WTC11 (cell line): ENCODE measurements at regions not wholly inside any gene's neighbourhood (a gene's known extent, or its start where the extent isn't known, plus 50 kb on each side); places are given as distances from the start of the nearest gene placed in this dataset.

Experiments used
- ATAC-seq: fragments of 200-7000 bp; cut with Tn5 transposase; 2 replicates; pipeline ENCODE4 v1.10.0; 2021; ENCODE audit warnings: mild to moderate bottlenecking, moderate library complexity
- CTCF ChIA-PET: fragments of 300-600 bp; sonication (Branson Sonifier 250); formaldehyde crosslinking; loops from one replicate; lab custom pipeline; 2021; ENCODE audit warnings: antibody characterized with exemption; lab: Charles Lee
- POLR2A ChIA-PET: fragments of 350-600 bp; sonication (Branson Sonifier 250); formaldehyde crosslinking; loops from one replicate; lab custom pipeline; 2021; ENCODE audit warnings: antibody characterized with exemption; lab: Charles Lee
- DNase-seq: peaks from one replicate; pipeline ENCODE4 v3.0.0; 2021; ENCODE audit warnings: low spot score
- H3K27ac Mint-ChIP-seq: 2 replicates; pipeline ENCODE4 v1.8.0; 2021; ENCODE audit warnings: mixed read lengths
- H3K27me3 Mint-ChIP-seq: 2 replicates; pipeline ENCODE4 v1.8.0; 2021; ENCODE audit warnings: low read depth, mild to moderate bottlenecking, moderate library complexity, mixed read lengths
- H3K36me3 Mint-ChIP-seq: 2 replicates; pipeline ENCODE4 v1.8.0; 2021; ENCODE audit warnings: mixed read lengths
- H3K4me1 Mint-ChIP-seq: 2 replicates; pipeline ENCODE4 v1.8.0; 2022; ENCODE audit warnings: mixed read lengths
- H3K4me3 Mint-ChIP-seq: 2 replicates; pipeline ENCODE4 v1.8.0; 2021; ENCODE audit warnings: mild to moderate bottlenecking, moderate library complexity, mixed read lengths
- H3K9me3 Mint-ChIP-seq: 2 replicates; pipeline ENCODE4 v1.8.0; 2021; ENCODE audit warnings: mixed read lengths
- E2F1 ChIP-seq: sonication (generic); formaldehyde crosslinking; IDR thresholded peaks from 2 replicates; pipeline ENCODE4 v1.8.0; 2022; ENCODE audit warnings: mild to moderate bottlenecking, missing genetic modification reagents
- FOXJ3 ChIP-seq: sonication (generic); formaldehyde crosslinking; IDR thresholded peaks from 2 replicates; pipeline ENCODE4 v1.9.0; 2021; ENCODE audit warnings: missing genetic modification reagents, mild to moderate bottlenecking, borderline replicate concordance
- HMGA2 ChIP-seq: fragments of 250-450 bp; sonication (Bioruptor Pico); IDR thresholded peaks from 2 replicates; pipeline ENCODE4 v1.4.0; 2021; ENCODE audit warnings: mild to moderate bottlenecking, moderate library complexity
- HMGXB4 ChIP-seq: sonication (generic); formaldehyde crosslinking; IDR thresholded peaks from 2 replicates; pipeline ENCODE4 v1.8.1; 2023; ENCODE audit warnings: mild to moderate bottlenecking, moderate library complexity, missing genetic modification reagents
- IRF2 ChIP-seq: sonication (generic); formaldehyde crosslinking; IDR thresholded peaks from 2 replicates; pipeline ENCODE4 v1.8.0; 2022; ENCODE audit warnings: low read depth, missing genetic modification reagents, borderline replicate concordance
- MYBL2 ChIP-seq: sonication (generic); formaldehyde crosslinking; IDR thresholded peaks from 2 replicates; pipeline ENCODE4 v1.8.1; 2023; ENCODE audit warnings: mild to moderate bottlenecking, moderate library complexity, missing genetic modification reagents
- OVOL2 ChIP-seq: fragments of 250-450 bp; sonication (Bioruptor Pico); IDR thresholded peaks from 2 replicates; pipeline ENCODE4 v1.9.0; 2021; ENCODE audit warnings: mild to moderate bottlenecking, borderline replicate concordance
- SMAD3 ChIP-seq: sonication (generic); formaldehyde crosslinking; IDR thresholded peaks from 2 replicates; pipeline ENCODE4 v1.8.0; 2022; ENCODE audit warnings: missing genetic modification reagents, mild to moderate bottlenecking, borderline replicate concordance
- SP1 ChIP-seq: sonication (generic); formaldehyde crosslinking; conservative IDR thresholded peaks from 2 replicates; pipeline ENCODE4 v1.8.1; 2022; ENCODE audit warnings: missing genetic modification reagents
- TEAD1 ChIP-seq: sonication (generic); formaldehyde crosslinking; IDR thresholded peaks from 2 replicates; pipeline ENCODE4 v1.8.0; 2022; ENCODE audit warnings: mild to moderate bottlenecking, missing genetic modification reagents
- ZNF138 ChIP-seq: sonication (generic); formaldehyde crosslinking; conservative IDR thresholded peaks from 2 replicates; pipeline ENCODE4 v1.8.1; 2022; ENCODE audit warnings: mild to moderate bottlenecking, moderate library complexity, missing genetic modification reagents
- TF ChIP-seq, protein P1 (sequence below): sonication (generic); formaldehyde crosslinking; IDR thresholded peaks from 2 replicates; pipeline ENCODE4 v1.8.0; 2023; ENCODE audit warnings: mild to moderate bottlenecking, missing genetic modification reagents
- TF ChIP-seq, protein P2 (sequence below): sonication (generic); formaldehyde crosslinking; IDR thresholded peaks from 2 replicates; pipeline ENCODE4 v1.8.0; 2022; ENCODE audit warnings: mild to moderate bottlenecking, missing genetic modification reagents
- TF ChIP-seq, protein P3 (sequence below): fragments of 250-450 bp; sonication (Bioruptor Pico); IDR thresholded peaks from 2 replicates; pipeline ENCODE4 v2.1.2; 2022; ENCODE audit warnings: mild to moderate bottlenecking, moderate library complexity
- TF ChIP-seq, protein P4 (sequence below): sonication (generic); formaldehyde crosslinking; IDR thresholded peaks from 2 replicates; pipeline ENCODE4 v1.8.1; 2023; ENCODE audit warnings: mild to moderate bottlenecking, missing genetic modification reagents
- TF ChIP-seq, protein P5 (sequence below): sonication (generic); formaldehyde crosslinking; IDR thresholded peaks from 2 replicates; pipeline ENCODE4 v1.8.1; 2023; ENCODE audit warnings: mild to moderate bottlenecking, missing genetic modification reagents, moderate library complexity

DNA sequence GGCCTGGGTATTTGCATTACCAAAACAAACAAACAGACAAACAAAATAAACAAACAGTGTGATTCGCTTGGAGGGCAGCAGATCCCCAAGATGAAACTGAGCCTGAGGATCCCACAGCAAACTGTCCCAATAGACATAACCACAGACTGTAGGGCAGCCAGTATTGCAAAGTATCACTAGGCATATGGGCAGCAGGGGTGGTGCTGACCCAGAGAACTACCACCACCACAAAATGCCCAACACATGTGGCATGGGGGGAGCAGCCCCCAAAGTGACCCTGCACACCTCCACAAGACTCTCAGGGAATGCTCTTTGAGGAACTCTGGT is 330.1 kb downstream of the CYRIA start:
- Mint-ChIP-seq H3K4me3 (no peak overlapping the region), H3K4me1 (peaks cover 25% of the 10 kb centered on the region), H3K9me3 (peaks cover 16% of the 10 kb centered on the region), H3K27me3 (no peaks in the 10 kb centered on the region), H3K27ac (no peak overlapping the region), H3K36me3 (no peaks in the 10 kb centered on the region)
- POLR2A ChIA-PET = no interaction called here
- CTCF ChIA-PET = interaction anchor here (0.7 kb wide), 1 partner anchor 53 kb away, joined by 3 read pairs; no protein-coding TSS in a partner anchor
- ATAC-seq (no peak; the same call in 1 of the 2 replicates), DNase-seq (no peak)
- no peak for TF ChIP-seq HMGA2
- TF ChIP-seq, protein P1, sequence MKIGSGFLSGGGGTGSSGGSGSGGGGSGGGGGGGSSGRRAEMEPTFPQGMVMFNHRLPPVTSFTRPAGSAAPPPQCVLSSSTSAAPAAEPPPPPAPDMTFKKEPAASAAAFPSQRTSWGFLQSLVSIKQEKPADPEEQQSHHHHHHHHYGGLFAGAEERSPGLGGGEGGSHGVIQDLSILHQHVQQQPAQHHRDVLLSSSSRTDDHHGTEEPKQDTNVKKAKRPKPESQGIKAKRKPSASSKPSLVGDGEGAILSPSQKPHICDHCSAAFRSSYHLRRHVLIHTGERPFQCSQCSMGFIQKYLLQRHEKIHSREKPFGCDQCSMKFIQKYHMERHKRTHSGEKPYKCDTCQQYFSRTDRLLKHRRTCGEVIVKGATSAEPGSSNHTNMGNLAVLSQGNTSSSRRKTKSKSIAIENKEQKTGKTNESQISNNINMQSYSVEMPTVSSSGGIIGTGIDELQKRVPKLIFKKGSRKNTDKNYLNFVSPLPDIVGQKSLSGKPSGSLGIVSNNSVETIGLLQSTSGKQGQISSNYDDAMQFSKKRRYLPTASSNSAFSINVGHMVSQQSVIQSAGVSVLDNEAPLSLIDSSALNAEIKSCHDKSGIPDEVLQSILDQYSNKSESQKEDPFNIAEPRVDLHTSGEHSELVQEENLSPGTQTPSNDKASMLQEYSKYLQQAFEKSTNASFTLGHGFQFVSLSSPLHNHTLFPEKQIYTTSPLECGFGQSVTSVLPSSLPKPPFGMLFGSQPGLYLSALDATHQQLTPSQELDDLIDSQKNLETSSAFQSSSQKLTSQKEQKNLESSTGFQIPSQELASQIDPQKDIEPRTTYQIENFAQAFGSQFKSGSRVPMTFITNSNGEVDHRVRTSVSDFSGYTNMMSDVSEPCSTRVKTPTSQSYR (CRISPR knock-in tag) = no peak
- TF ChIP-seq TEAD1 (CRISPR knock-in tag) = no peak
- TF ChIP-seq ZNF138 (CRISPR knock-in tag) = no peak
- no peak for TF ChIP-seq MYBL2 (CRISPR knock-in tag)
- TF ChIP-seq E2F1 (CRISPR knock-in tag) = no peak
- no peak for TF ChIP-seq IRF2 (CRISPR knock-in tag)
- no peak for TF ChIP-seq HMGXB4 (CRISPR knock-in tag)
- no peak for TF ChIP-seq SMAD3 (CRISPR knock-in tag)
- TF ChIP-seq FOXJ3 (CRISPR knock-in tag) = no peak
- TF ChIP-seq, protein P2, sequence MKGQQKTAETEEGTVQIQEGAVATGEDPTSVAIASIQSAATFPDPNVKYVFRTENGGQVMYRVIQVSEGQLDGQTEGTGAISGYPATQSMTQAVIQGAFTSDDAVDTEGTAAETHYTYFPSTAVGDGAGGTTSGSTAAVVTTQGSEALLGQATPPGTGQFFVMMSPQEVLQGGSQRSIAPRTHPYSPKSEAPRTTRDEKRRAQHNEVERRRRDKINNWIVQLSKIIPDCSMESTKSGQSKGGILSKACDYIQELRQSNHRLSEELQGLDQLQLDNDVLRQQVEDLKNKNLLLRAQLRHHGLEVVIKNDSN (CRISPR knock-in tag) = no peak
- TF ChIP-seq, protein P3, sequence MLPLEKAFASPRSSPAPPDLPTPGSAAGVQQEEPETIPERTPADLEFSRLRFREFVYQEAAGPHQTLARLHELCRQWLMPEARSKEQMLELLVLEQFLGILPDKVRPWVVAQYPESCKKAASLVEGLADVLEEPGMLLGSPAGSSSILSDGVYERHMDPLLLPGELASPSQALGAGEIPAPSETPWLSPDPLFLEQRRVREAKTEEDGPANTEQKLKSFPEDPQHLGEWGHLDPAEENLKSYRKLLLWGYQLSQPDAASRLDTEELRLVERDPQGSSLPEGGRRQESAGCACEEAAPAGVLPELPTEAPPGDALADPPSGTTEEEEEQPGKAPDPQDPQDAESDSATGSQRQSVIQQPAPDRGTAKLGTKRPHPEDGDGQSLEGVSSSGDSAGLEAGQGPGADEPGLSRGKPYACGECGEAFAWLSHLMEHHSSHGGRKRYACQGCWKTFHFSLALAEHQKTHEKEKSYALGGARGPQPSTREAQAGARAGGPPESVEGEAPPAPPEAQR (CRISPR knock-in tag) = no peak
- TF ChIP-seq OVOL2 (CRISPR knock-in tag) = no peak
- TF ChIP-seq, protein P4, sequence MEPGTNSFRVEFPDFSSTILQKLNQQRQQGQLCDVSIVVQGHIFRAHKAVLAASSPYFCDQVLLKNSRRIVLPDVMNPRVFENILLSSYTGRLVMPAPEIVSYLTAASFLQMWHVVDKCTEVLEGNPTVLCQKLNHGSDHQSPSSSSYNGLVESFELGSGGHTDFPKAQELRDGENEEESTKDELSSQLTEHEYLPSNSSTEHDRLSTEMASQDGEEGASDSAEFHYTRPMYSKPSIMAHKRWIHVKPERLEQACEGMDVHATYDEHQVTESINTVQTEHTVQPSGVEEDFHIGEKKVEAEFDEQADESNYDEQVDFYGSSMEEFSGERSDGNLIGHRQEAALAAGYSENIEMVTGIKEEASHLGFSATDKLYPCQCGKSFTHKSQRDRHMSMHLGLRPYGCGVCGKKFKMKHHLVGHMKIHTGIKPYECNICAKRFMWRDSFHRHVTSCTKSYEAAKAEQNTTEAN (CRISPR knock-in tag) = no peak
- TF ChIP-seq, protein P5, sequence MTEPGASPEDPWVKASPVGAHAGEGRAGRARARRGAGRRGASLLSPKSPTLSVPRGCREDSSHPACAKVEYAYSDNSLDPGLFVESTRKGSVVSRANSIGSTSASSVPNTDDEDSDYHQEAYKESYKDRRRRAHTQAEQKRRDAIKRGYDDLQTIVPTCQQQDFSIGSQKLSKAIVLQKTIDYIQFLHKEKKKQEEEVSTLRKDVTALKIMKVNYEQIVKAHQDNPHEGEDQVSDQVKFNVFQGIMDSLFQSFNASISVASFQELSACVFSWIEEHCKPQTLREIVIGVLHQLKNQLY (CRISPR knock-in tag) = no peak
- no peak for TF ChIP-seq SP1 (CRISPR knock-in tag)
